OCI-LY3 (cell line): ENCODE measurements at regions not wholly inside any gene's neighbourhood (a gene's known extent, or its start where the extent isn't known, plus 50 kb on each side); places are given as distances from the start of the nearest gene placed in this dataset.
"Not testable (repeated sequence)": the region's sequence is repeated elsewhere in the genome, so short reads cannot be mapped to it uniquely, and the experiment has no call there.

Experiments
- H2AFZ ChIP-seq: fragments of 200-600, 300-600 bp; shearing (Covaris generic); 2 replicates; pipeline ENCODE4 v1.6.0; 2014; ENCODE audit warnings: antibody characterized with exemption, low read depth, low read length
- H3K27ac ChIP-seq: fragments of 200-600, 300-600 bp; sonication (generic); 2 replicates; pipeline ENCODE4 v1.5.1; 2014; ENCODE audit warnings: mild to moderate bottlenecking, low read length, moderate library complexity, mixed read lengths
- H3K27me3 ChIP-seq: fragments of 200-600, 300-600 bp; sonication (generic); 2 replicates; pipeline ENCODE4 v1.6.1; 2014; ENCODE audit warnings: low read depth, low read length, mixed read lengths
- H3K36me3 ChIP-seq: fragments of 200-600, 300-600 bp; sonication (generic); replicated peaks from 2 replicates; pipeline ENCODE3; 2014; ENCODE audit warnings: low read depth, low read length, mixed read lengths
- H3K4me1 ChIP-seq: fragments of 300-600, 200-600 bp; sonication (generic); 2 replicates; pipeline ENCODE4 v1.6.1; 2014; ENCODE audit warnings: low read length, mixed read lengths
- H3K4me2 ChIP-seq: fragments of 200-600, 300-600 bp; sonication (generic); 2 replicates; pipeline ENCODE4 v1.6.1; 2014; ENCODE audit warnings: low read length, mixed read lengths
- H3K4me3 ChIP-seq: fragments of 300-600, 200-600 bp; sonication (generic); 2 replicates; pipeline ENCODE4 v1.5.1; 2014; ENCODE audit warnings: antibody characterized with exemption, mild to moderate bottlenecking, low read length, moderate library complexity
- H3K79me2 ChIP-seq: fragments of 300-600, 200-600 bp; shearing (Covaris generic); 2 replicates; pipeline ENCODE4 v1.6.1; 2014; ENCODE audit warnings: mild to moderate bottlenecking, low read length, mixed read lengths
- H3K9ac ChIP-seq: fragments of 300-600, 200-600 bp; shearing (Covaris generic); 2 replicates; pipeline ENCODE4 v1.6.0; 2014; ENCODE audit warnings: mild to moderate bottlenecking, low read length, moderate library complexity
- H3K9me3 ChIP-seq: fragments of 200-600, 300-600 bp; shearing (Covaris generic); 2 replicates; pipeline ENCODE4 v1.6.1; 2014; ENCODE audit warnings: low read length, mixed read lengths; ENCODE audit not compliant: insufficient read depth
- H4K20me1 ChIP-seq: fragments of 200-600, 300-600 bp; sonication (generic); 2 replicates; pipeline ENCODE4 v1.6.1; 2016; ENCODE audit warnings: low read length, mixed read lengths; ENCODE audit not compliant: insufficient read depth

GRCh38 chr10:38330306-38330705, 236.2 kb downstream of the ZNF37A start:
- H3K27ac ChIP-seq, H3K9ac ChIP-seq, H3K9me3 ChIP-seq, H3K4me2 ChIP-seq, H3K79me2 ChIP-seq, H4K20me1 ChIP-seq, H2AFZ ChIP-seq, H3K4me3 ChIP-seq, H3K4me1 ChIP-seq, H3K36me3 ChIP-seq, H3K27me3 ChIP-seq: not testable (repeated sequence)

GRCh38 chr10:38331106-38331505, 237.0 kb downstream of the ZNF37A start:
- not testable (repeated sequence) for H3K9me3 ChIP-seq, H3K4me1 ChIP-seq, H4K20me1 ChIP-seq, H3K9ac ChIP-seq, H3K4me3 ChIP-seq, H3K4me2 ChIP-seq, H3K27ac ChIP-seq, H3K36me3 ChIP-seq, H3K79me2 ChIP-seq, H3K27me3 ChIP-seq, H2AFZ ChIP-seq

GRCh38 chr10:38333699-38334098, 239.6 kb downstream of the ZNF37A start:
- H3K27me3 ChIP-seq, H3K36me3 ChIP-seq, H3K9ac ChIP-seq, H3K4me2 ChIP-seq, H3K27ac ChIP-seq, H3K4me3 ChIP-seq, H3K9me3 ChIP-seq, H2AFZ ChIP-seq, H4K20me1 ChIP-seq, H3K79me2 ChIP-seq, H3K4me1 ChIP-seq: not testable (repeated sequence)

- not testable (repeated sequence) for H3K4me2 ChIP-seq, H3K27me3 ChIP-seq, H3K27ac ChIP-seq, H3K4me3 ChIP-seq, H3K4me1 ChIP-seq, H3K36me3 ChIP-seq, H3K79me2 ChIP-seq, H3K9me3 ChIP-seq, H2AFZ ChIP-seq, H4K20me1 ChIP-seq, H3K9ac ChIP-seq
Observed at GRCh38 chr10:38350645-38351044, 256.5 kb downstream of the ZNF37A start.

- H3K36me3 ChIP-seq, H3K9me3 ChIP-seq, H2AFZ ChIP-seq, H3K27me3 ChIP-seq, H3K27ac ChIP-seq, H3K4me2 ChIP-seq, H4K20me1 ChIP-seq, H3K4me3 ChIP-seq, H3K4me1 ChIP-seq, H3K9ac ChIP-seq: not testable (repeated sequence)
- peaks cover 17% of the 10 kb centered on the region for H3K79me2 ChIP-seq
Observed at GRCh38 chr10:38354410-38354809, 260.3 kb downstream of the ZNF37A start.

- H2AFZ ChIP-seq, H3K27me3 ChIP-seq, H3K4me1 ChIP-seq, H3K9me3 ChIP-seq, H4K20me1 ChIP-seq, H3K36me3 ChIP-seq: not testable (repeated sequence)
- peak overlapping the region; percentile 76 for H3K4me2 ChIP-seq
- peaks cover 17% of the 10 kb centered on the region for H3K79me2 ChIP-seq
- peak overlapping the region; percentile 58 for H3K27ac ChIP-seq
- peak overlapping the region; percentile 78 for H3K4me3 ChIP-seq
- peak overlapping the region; percentile 73 for H3K9ac ChIP-seq
Observed at GRCh38 chr10:38355911-38356526, 261.9 kb downstream of the ZNF37A start.

GRCh38 chr10:38356527-38356926, 262.4 kb downstream of the ZNF37A start:
- Histone ChIP-seq H3K9ac (peak overlapping the region; percentile 56; the same call in 1 of the 2 replicates), H3K27ac (peak overlapping the region; percentile 40), H3K4me3 (peak overlapping the region; percentile 71), H3K4me2 (peak overlapping the region; percentile 52), H3K79me2 (peaks cover 17% of the 10 kb centered on the region)
- H3K9me3 ChIP-seq, H3K4me1 ChIP-seq, H4K20me1 ChIP-seq, H3K36me3 ChIP-seq, H3K27me3 ChIP-seq, H2AFZ ChIP-seq: not testable (repeated sequence)

- not testable (repeated sequence) for H3K4me2 ChIP-seq, H3K79me2 ChIP-seq, H3K4me1 ChIP-seq, H3K9me3 ChIP-seq, H3K27me3 ChIP-seq, H3K4me3 ChIP-seq, H3K27ac ChIP-seq, H4K20me1 ChIP-seq, H3K36me3 ChIP-seq, H2AFZ ChIP-seq, H3K9ac ChIP-seq
Observed at GRCh38 chr10:38362514-38362913, 268.4 kb downstream of the ZNF37A start.

- not testable (repeated sequence) for H3K9me3 ChIP-seq, H3K4me3 ChIP-seq, H2AFZ ChIP-seq, H3K27me3 ChIP-seq, H3K9ac ChIP-seq, H3K4me2 ChIP-seq, H3K36me3 ChIP-seq, H3K4me1 ChIP-seq, H3K27ac ChIP-seq, H4K20me1 ChIP-seq, H3K79me2 ChIP-seq
Observed at GRCh38 chr10:38364073-38364472, 269.9 kb downstream of the ZNF37A start.
